Mucosa of descending colon (tissue), 3 donors: ENCODE measurements at regions not wholly inside any gene's neighbourhood (a gene's known extent, or its start where the extent isn't known, plus 50 kb on each side); places are given as distances from the start of the nearest gene placed in this dataset.

Experiments
- ATAC-seq: fragments of 200-7000 bp; cut with Tn5 transposase; one replicate; pipeline ENCODE4 v1.9.1; 2020; ENCODE audit warnings: mild to moderate bottlenecking, moderate library complexity
- DNase-seq, 3 donors: peaks; one replicate each; pipeline ENCODE4 v3.0.0-alpha.2; 2020
- H3K36me3 ChIP-seq: fragments of 200-600 bp; one replicate; pipeline ENCODE4 v1.8.0; 2021; ENCODE audit warnings: low read depth, mild to moderate bottlenecking
- H3K4me1 ChIP-seq: fragments of 200-600 bp; one replicate; pipeline ENCODE4 v1.8.0; 2021; ENCODE audit warnings: low read depth, mild to moderate bottlenecking
- H3K4me3 ChIP-seq: fragments of 200-600 bp; one replicate; pipeline ENCODE4 v1.8.0; 2021; ENCODE audit warnings: mild to moderate bottlenecking
- H3K9me3 ChIP-seq: fragments of 200-600 bp; one replicate; pipeline ENCODE4 v1.8.0; 2021; ENCODE audit warnings: mild to moderate bottlenecking
- CTCF ChIP-seq: fragments of 200-600 bp; IDR thresholded peaks from one replicate; pipeline ENCODE4 v1.8.0; 2022; ENCODE audit warnings: antibody characterized with exemption, mild to moderate bottlenecking
- intact Hi-C, 2 donors: fragments of 100-400 bp; cut with DNase I in 1 of 2; cut with micrococcal nuclease in 1 of 2; formaldehyde crosslinking; loops; one replicate each; pipeline versions ENCODE4 v1.11.0 to v1.11.1; 2022; cut with DNase I, micrococcal nuclease
- donor health status: DM: no; HTN: no; CAD: no; lungs with moderate emphysema.
- donor health status: DM: no; HTN: no; CAD: no.
- donor health status: DM: no; HTN: yes; CAD: no.

- no peak for TF ChIP-seq CTCF
- ATAC-seq (no peak), DNase-seq (no peak)
- Histone ChIP-seq H3K9me3 (no peaks in the 10 kb centered on the region), H3K36me3 (no peaks in the 10 kb centered on the region), H3K4me3 (no peak overlapping the region), H3K4me1 (peaks cover 4% of the 10 kb centered on the region)
- intact Hi-C loops = no loop called here
Measured at GRCh38 chrX:115958687-115959359, 211.7 kb upstream of the AGTR2 start.

- DNase-seq (peak in 2 of 3 donors; percentile 51 to 74), ATAC-seq (peak; percentile 97)
- H3K4me3 ChIP-seq = no peak overlapping the region
- intact Hi-C loops = no loop called here
- peaks cover 4% of the 10 kb centered on the region for H3K4me1 ChIP-seq
- no peaks in the 10 kb centered on the region for H3K9me3 ChIP-seq
- no peak for TF ChIP-seq CTCF
- no peaks in the 10 kb centered on the region for H3K36me3 ChIP-seq
Measured at GRCh38 chrX:115960440-115961084, 210.0 kb upstream of the AGTR2 start.

GRCh38 chrX:115966920-115967319, 203.6 kb upstream of the AGTR2 start:
- DNase-seq (no peak), ATAC-seq (peak; percentile 7)
- H3K4me1 ChIP-seq = no peaks in the 10 kb centered on the region
- H3K4me3 ChIP-seq = no peak overlapping the region
- no peak for TF ChIP-seq CTCF
- no peaks in the 10 kb centered on the region for H3K36me3 ChIP-seq
- intact Hi-C loops = no loop called here
- no peaks in the 10 kb centered on the region for H3K9me3 ChIP-seq

- Histone ChIP-seq H3K4me1 (no peaks in the 10 kb centered on the region), H3K36me3 (no peaks in the 10 kb centered on the region), H3K9me3 (no peaks in the 10 kb centered on the region), H3K4me3 (peak overlapping the region; percentile 30)
- TF ChIP-seq CTCF = no peak
- intact Hi-C loops = no loop called here
- DNase-seq = peak; percentile 60 to 65 (median 62)
- ATAC-seq = peak; percentile 88
Measured at GRCh38 chrX:115968436-115969252, 201.9 kb upstream of the AGTR2 start.

GRCh38 chrX:115970718-115971117, 199.8 kb upstream of the AGTR2 start:
- DNase-seq = no peak
- Histone ChIP-seq H3K4me3 (no peak overlapping the region), H3K9me3 (no peaks in the 10 kb centered on the region), H3K36me3 (no peaks in the 10 kb centered on the region), H3K4me1 (no peaks in the 10 kb centered on the region)
- no peak for TF ChIP-seq CTCF
- intact Hi-C loops = no loop called here
- ATAC-seq = no peak
